Mesendoderm (in vitro differentiated cells): ENCODE measurements at regions not wholly inside any gene's neighbourhood (a gene's known extent, or its start where the extent isn't known, plus 50 kb on each side); places are given as distances from the start of the nearest gene placed in this dataset.

ENCODE experiments used
- DNase-seq: peaks from one replicate; pipeline ENCODE4 v3.0.0; 2013
- H2AK5ac ChIP-seq: 2 replicates; pipeline ENCODE4 v1.6.1; 2013; ENCODE audit warnings: low read length, inconsistent platforms
- H2BK120ac ChIP-seq: 2 replicates; pipeline ENCODE4 v1.6.1; 2013; ENCODE audit warnings: low read depth, mild to moderate bottlenecking, low read length, moderate library complexity, mixed read lengths
- H2BK15ac ChIP-seq: replicated peaks from 2 replicates; pipeline ENCODE4 v1.6.1; 2013; ENCODE audit warnings: low read depth, mild to moderate bottlenecking, moderate library complexity
- H2BK5ac ChIP-seq: 2 replicates; pipeline ENCODE4 v1.6.1; 2013; ENCODE audit warnings: low read length, inconsistent platforms
- H3K18ac ChIP-seq: 2 replicates; pipeline ENCODE4 v1.6.1; 2013; ENCODE audit warnings: mild to moderate bottlenecking, low read length, mixed read lengths
- H3K23ac ChIP-seq: one replicate; pipeline ENCODE4 v1.6.1; 2013; ENCODE audit warnings: low read length
- H3K27ac ChIP-seq: 2 replicates; pipeline ENCODE4 v1.5.1; 2013; ENCODE audit warnings: low read depth, mild to moderate bottlenecking, inconsistent platforms, low read length, moderate library complexity
- H3K27me3 ChIP-seq: 2 replicates; pipeline ENCODE4 v1.6.1; 2013; ENCODE audit warnings: low read length, control low read depth, mild to moderate bottlenecking, inconsistent platforms; ENCODE audit not compliant: insufficient read depth, poor library complexity
- H3K36me3 ChIP-seq: 2 replicates; pipeline ENCODE4 v1.6.1; 2013; ENCODE audit warnings: low read length, inconsistent platforms; ENCODE audit not compliant: control insufficient read depth, insufficient read depth
- H3K4ac ChIP-seq: one replicate; pipeline ENCODE4 v1.6.1; 2013; ENCODE audit warnings: low read depth, mild to moderate bottlenecking, low read length, moderate library complexity
- H3K4me1 ChIP-seq: 2 replicates; pipeline ENCODE4 v1.6.1; 2013; ENCODE audit warnings: low read depth, low read length, inconsistent platforms; ENCODE audit not compliant: control insufficient read depth
- H3K4me2 ChIP-seq: 2 replicates; pipeline ENCODE4 v1.6.1; 2013; ENCODE audit warnings: low read length
- H3K4me3 ChIP-seq: 2 replicates; pipeline ENCODE4 v1.5.1; 2013; ENCODE audit warnings: mild to moderate bottlenecking, low read length
- H3K56ac ChIP-seq: one replicate; pipeline ENCODE4 v1.6.1; 2013; ENCODE audit warnings: low read length
- H3K79me1 ChIP-seq: 2 replicates; pipeline ENCODE4 v1.6.1; 2013; ENCODE audit warnings: low read length, inconsistent platforms
- H3K79me2 ChIP-seq: 2 replicates; pipeline ENCODE4 v1.6.1; 2013; ENCODE audit warnings: mild to moderate bottlenecking, low read length; ENCODE audit not compliant: control insufficient read depth, insufficient read depth
- H3K9ac ChIP-seq: 2 replicates; pipeline ENCODE4 v1.6.1; 2013; ENCODE audit warnings: low read length, inconsistent platforms
- H4K5ac ChIP-seq: one replicate; pipeline ENCODE4 v1.6.1; 2013; ENCODE audit warnings: low read length
- H4K8ac ChIP-seq: one replicate; pipeline ENCODE4 v1.6.1; 2013; ENCODE audit warnings: low read depth, mild to moderate bottlenecking, control low read depth, low read length, moderate library complexity
- WGBS: extraction: QIAGEN DNeasy Blood & Tissue Kit; methylation state at CpG from one replicate; pipeline ENCODE4 v1.1.7; 2013; ENCODE audit warnings: low lambda C conversion rate, missing lambda C conversion rate; ENCODE audit not compliant: insufficient coverage; ENCODE audit errors: extremely low coverage; 5-methylcytosine and 5-hydroxymethylcytosine counted together

- no peak overlapping the region for H3K4ac ChIP-seq
- no peak overlapping the region for H3K4me3 ChIP-seq
- no peak overlapping the region for H2BK120ac ChIP-seq
- no peak overlapping the region for H2BK5ac ChIP-seq
- no peak for DNase-seq
- no peak overlapping the region for H3K56ac ChIP-seq
- no peak overlapping the region for H4K5ac ChIP-seq
- no peak overlapping the region for H2BK15ac ChIP-seq
- H3K23ac ChIP-seq: no peak overlapping the region
- H4K8ac ChIP-seq: no peak overlapping the region
- no peaks in the 10 kb centered on the region for H3K79me1 ChIP-seq
- no peak overlapping the region for H2AK5ac ChIP-seq
- no peak overlapping the region for H3K9ac ChIP-seq
- no peak overlapping the region for H3K4me2 ChIP-seq
- H3K27ac ChIP-seq: no peak overlapping the region
- H3K27me3 ChIP-seq: no peaks in the 10 kb centered on the region
- no peaks in the 10 kb centered on the region for H3K4me1 ChIP-seq
- no peak overlapping the region for H3K18ac ChIP-seq
- H3K79me2 ChIP-seq: no peaks in the 10 kb centered on the region
- WGBS: no CpG with 5 or more reads among the region's 12 CpGs
- H3K36me3 ChIP-seq: no peaks in the 10 kb centered on the region
Measured at GRCh38 chr6:1127597-1128288, 184.2 kb upstream of the FOXQ1 start.

- H3K79me2 ChIP-seq: no peaks in the 10 kb centered on the region
- no peak for DNase-seq
- WGBS: no CpG with 5 or more reads among the region's 9 CpGs
- H3K4me2 ChIP-seq: no peak overlapping the region
- H2AK5ac ChIP-seq: no peak overlapping the region
- no peak overlapping the region for H3K27ac ChIP-seq
- H2BK15ac ChIP-seq: no peak overlapping the region
- H3K9ac ChIP-seq: no peak overlapping the region
- no peak overlapping the region for H2BK120ac ChIP-seq
- H3K4ac ChIP-seq: no peak overlapping the region
- no peak overlapping the region for H3K23ac ChIP-seq
- no peak overlapping the region for H3K18ac ChIP-seq
- no peak overlapping the region for H4K5ac ChIP-seq
- no peaks in the 10 kb centered on the region for H3K79me1 ChIP-seq
- H2BK5ac ChIP-seq: no peak overlapping the region
- H3K27me3 ChIP-seq: no peaks in the 10 kb centered on the region
- H4K8ac ChIP-seq: no peak overlapping the region
- no peaks in the 10 kb centered on the region for H3K4me1 ChIP-seq
- H3K36me3 ChIP-seq: no peaks in the 10 kb centered on the region
- H3K56ac ChIP-seq: no peak overlapping the region
- no peak overlapping the region for H3K4me3 ChIP-seq
Measured at GRCh38 chr6:1127129-1127528, 184.8 kb upstream of the FOXQ1 start.

- H3K56ac ChIP-seq: no peak overlapping the region
- H3K36me3 ChIP-seq: no peaks in the 10 kb centered on the region
- H3K9ac ChIP-seq: no peak overlapping the region
- H3K4me2 ChIP-seq: no peak overlapping the region
- DNase-seq: no peak
- no peak overlapping the region for H3K18ac ChIP-seq
- no peak overlapping the region for H2BK15ac ChIP-seq
- H2BK120ac ChIP-seq: no peak overlapping the region
- no peak overlapping the region for H2AK5ac ChIP-seq
- H3K23ac ChIP-seq: no peak overlapping the region
- H3K4me3 ChIP-seq: no peak overlapping the region
- H3K27ac ChIP-seq: no peak overlapping the region
- H3K27me3 ChIP-seq: no peaks in the 10 kb centered on the region
- H4K8ac ChIP-seq: no peak overlapping the region
- H3K79me1 ChIP-seq: no peaks in the 10 kb centered on the region
- H3K79me2 ChIP-seq: no peaks in the 10 kb centered on the region
- no peaks in the 10 kb centered on the region for H3K4me1 ChIP-seq
- no CpG with 5 or more reads among the region's 7 CpGs for WGBS
- H2BK5ac ChIP-seq: no peak overlapping the region
- H4K5ac ChIP-seq: no peak overlapping the region
- H3K4ac ChIP-seq: no peak overlapping the region
Measured at GRCh38 chr6:1126036-1126435, 185.9 kb upstream of the FOXQ1 start.

- Histone ChIP-seq H3K23ac (no peak overlapping the region), H2BK5ac (no peak overlapping the region), H3K79me2 (no peaks in the 10 kb centered on the region), H2BK15ac (no peak overlapping the region), H3K9ac (no peak overlapping the region), H2AK5ac (no peak overlapping the region), H4K5ac (no peak overlapping the region), H2BK120ac (no peak overlapping the region), H3K56ac (no peak overlapping the region), H3K27me3 (no peaks in the 10 kb centered on the region), H3K4ac (no peak overlapping the region), H3K4me1 (no peaks in the 10 kb centered on the region), H3K36me3 (no peaks in the 10 kb centered on the region), H3K79me1 (no peaks in the 10 kb centered on the region), H3K18ac (no peak overlapping the region), H3K27ac (no peak overlapping the region), H3K4me2 (no peak overlapping the region), H3K4me3 (no peak overlapping the region), H4K8ac (no peak overlapping the region)
- no peak for DNase-seq
- WGBS: no CpG with 5 or more reads among the region's 8 CpGs
Measured at GRCh38 chr6:1125297-1125696, 186.6 kb upstream of the FOXQ1 start.

- Histone ChIP-seq H3K18ac (no peak overlapping the region), H3K23ac (no peak overlapping the region), H3K4ac (no peak overlapping the region), H3K27me3 (no peaks in the 10 kb centered on the region), H3K4me2 (no peak overlapping the region), H3K9ac (no peak overlapping the region), H2AK5ac (no peak overlapping the region), H2BK5ac (no peak overlapping the region), H3K27ac (no peak overlapping the region), H3K79me2 (no peaks in the 10 kb centered on the region), H2BK15ac (no peak overlapping the region), H3K4me3 (no peak overlapping the region), H3K79me1 (no peaks in the 10 kb centered on the region), H4K8ac (no peak overlapping the region), H3K36me3 (no peaks in the 10 kb centered on the region), H3K4me1 (no peaks in the 10 kb centered on the region), H2BK120ac (no peak overlapping the region), H4K5ac (no peak overlapping the region), H3K56ac (no peak overlapping the region)
- DNase-seq: no peak
- no CpG with 5 or more reads among the region's 6 CpGs for WGBS
Measured at GRCh38 chr6:1124885-1125284, 187.0 kb upstream of the FOXQ1 start.
